ENCODE measurements at regions not wholly inside any gene's neighbourhood (a gene's known extent, or its start where the extent isn't known, plus 50 kb on each side); places are given as distances from the start of the nearest gene placed in this dataset.

DNA sequence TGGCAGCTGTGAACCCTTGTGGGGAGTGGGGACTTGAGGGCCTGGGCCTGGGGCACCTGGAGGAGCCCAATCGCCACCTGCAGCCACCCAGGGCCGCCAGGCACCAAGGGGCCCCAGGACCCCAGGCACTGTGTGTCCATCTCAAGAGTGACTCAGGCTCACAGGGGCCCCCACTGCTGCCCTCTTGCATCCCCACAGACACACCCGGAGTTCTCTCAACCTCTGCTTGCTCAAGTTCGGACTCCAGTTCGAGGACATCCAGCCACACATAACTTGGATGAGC lies 51.9 kb downstream of the MRPL36 start:
- intact Hi-C loops (cut with micrococcal nuclease; ENCODE audit: unreplicated experiment): no loop called here

More for the DNA sequence above, 51.9 kb downstream of the MRPL36 start:
- ChIA-PET SMC1A (ENCODE audit: uncharacterized antibody, unreplicated experiment) (no interaction called here), RAD21 (ENCODE audit: unreplicated experiment) (no interaction called here), POLR2A (no interaction called here), CTCF (no interaction called here)
- H4K20me1 ChIP-seq (ENCODE audit: control insufficient read depth, insufficient read depth): no peaks in the 10 kb centered on the region
- H3K9me3 ChIP-seq (replicated peaks; ENCODE audit: control insufficient read depth, insufficient read depth, low read length): no peaks in the 10 kb centered on the region
- H3K79me2 ChIP-seq (ENCODE audit: control insufficient read depth, insufficient read depth, low read length): no peaks in the 10 kb centered on the region
- DNase-seq (ENCODE audit: low read depth, low spot score) (no peak), FAIRE-seq (no peak), ATAC-seq (no peak)
- no peak for TF ChIP-seq SRF (IDR thresholded peaks at IDR 0.05; ENCODE audit: low read depth in 2 of 2, low read length in 2 of 2)
- TF ChIP-seq ZZZ3 (IDR thresholded peaks at IDR 0.05; ENCODE audit: control insufficient read depth, insufficient read length, low read depth): no peak
- TF ChIP-seq ZBTB11 (CRISPR knock-in tag; IDR thresholded peaks at IDR 0.05): no peak
- no peaks in the 10 kb centered on the region for H3K36me3 ChIP-seq (ENCODE audit: control insufficient read depth in 2 of 2, insufficient read depth in 2 of 2, low read length in 1 of 2)
- H3K4me2 ChIP-seq (ENCODE audit: control insufficient read depth, insufficient read depth): no peak overlapping the region
- H3K4me3 ChIP-seq: no peak overlapping the region
- H3K27ac ChIP-seq (ENCODE audit: control insufficient read depth, insufficient read depth): no peak overlapping the region
- H3K27me3 ChIP-seq (replicated peaks in 1 of 2; ENCODE audit: control insufficient read depth in 2 of 2, insufficient read depth in 2 of 2, low read length in 1 of 2): no peaks in the 10 kb centered on the region; a peak in 1 of 4 replicates
- H2AFZ ChIP-seq (ENCODE audit: control insufficient read depth, low read depth, low read length): no peak overlapping the region
- H3K9ac ChIP-seq (ENCODE audit: control insufficient read depth, insufficient read depth, low read length): no peak overlapping the region
- WGBS (ENCODE audit: insufficient coverage, insufficient replicate concordance, low lambda C conversion rate, missing lambda C conversion rate): 4% methylated on average over 5 of the region's 5 CpGs
- no peaks in the 10 kb centered on the region for H3K4me1 ChIP-seq (ENCODE audit: control insufficient read depth, insufficient read depth, low read length)
- in situ Hi-C loops (cut with MboI): no loop called here
- no TSS peak for BruUV-seq (replicated peaks)

Measured in GM12878 (cell line).